HEK293 (cell line): ENCODE measurements at regions not wholly inside any gene's neighbourhood (a gene's known extent, or its start where the extent isn't known, plus 50 kb on each side); places are given as distances from the start of the nearest gene placed in this dataset.

Experiments
- CTCF ChIP-seq: fragments of 450-650 bp; formaldehyde crosslinking; IDR thresholded peaks from 2 replicates; pipeline ENCODE4 v1.5.1; 2016; ENCODE audit warnings: missing biosample characterization, missing genetic modification characterization
- MYNN ChIP-seq: fragments of 450-650 bp; formaldehyde crosslinking; IDR thresholded peaks from 2 replicates; pipeline ENCODE4 v1.5.1; 2016; ENCODE audit warnings: missing biosample characterization, missing genetic modification characterization, borderline replicate concordance
- MZF1 ChIP-seq: fragments of 450-650 bp; formaldehyde crosslinking; IDR thresholded peaks from 2 replicates; pipeline ENCODE4 v1.5.1; 2017; ENCODE audit warnings: missing biosample characterization, missing genetic modification characterization, borderline replicate concordance
- ZBTB49 ChIP-seq: fragments of 450-650 bp; formaldehyde crosslinking; IDR thresholded peaks from 2 replicates; pipeline ENCODE4 v1.5.1; 2016; ENCODE audit warnings: missing biosample characterization, missing genetic modification characterization, low read depth
- ZNF223 ChIP-seq: fragments of 450-650 bp; formaldehyde crosslinking; IDR thresholded peaks from 2 replicates; pipeline ENCODE4 v1.5.1; 2016; ENCODE audit warnings: missing biosample characterization, missing genetic modification characterization
- ZNF24 ChIP-seq: fragments of 450-650 bp; formaldehyde crosslinking; IDR thresholded peaks from 2 replicates; pipeline ENCODE4 v1.5.1; 2016; ENCODE audit warnings: missing biosample characterization, missing genetic modification characterization
- ZNF366 ChIP-seq: fragments of 450-650 bp; formaldehyde crosslinking; conservative IDR thresholded peaks from 2 replicates; pipeline ENCODE4 v1.5.1; 2016; ENCODE audit warnings: missing biosample characterization, missing genetic modification characterization
- ZNF416 ChIP-seq: fragments of 450-650 bp; formaldehyde crosslinking; IDR thresholded peaks from 2 replicates; pipeline ENCODE4 v1.5.1; 2016; ENCODE audit warnings: missing biosample characterization, missing genetic modification characterization
- TF ChIP-seq, protein P1 (sequence below): fragments of 450-650 bp; formaldehyde crosslinking; IDR thresholded peaks from 2 replicates; pipeline ENCODE4 v1.5.1; 2016; ENCODE audit warnings: missing biosample characterization, missing genetic modification characterization
- TF ChIP-seq, protein P2 (sequence below): fragments of 450-650 bp; formaldehyde crosslinking; IDR thresholded peaks from 2 replicates; pipeline ENCODE4 v1.5.1; 2016; ENCODE audit warnings: missing biosample characterization, missing genetic modification characterization

GRCh38 chr5:145433077-145433476 is 402.1 kb downstream of the PRELID2 start:
- TF ChIP-seq ZNF223 (tag by site-specific recombination) (no peak), MZF1 (tag by site-specific recombination) (no peak), MYNN (tag by site-specific recombination) (no peak), ZBTB49 (no peak), CTCF (tag by site-specific recombination) (no peak), ZNF24 (no peak), ZNF366 (tag by site-specific recombination) (no peak), ZNF416 (tag by site-specific recombination) (no peak)
- TF ChIP-seq, protein P1, sequence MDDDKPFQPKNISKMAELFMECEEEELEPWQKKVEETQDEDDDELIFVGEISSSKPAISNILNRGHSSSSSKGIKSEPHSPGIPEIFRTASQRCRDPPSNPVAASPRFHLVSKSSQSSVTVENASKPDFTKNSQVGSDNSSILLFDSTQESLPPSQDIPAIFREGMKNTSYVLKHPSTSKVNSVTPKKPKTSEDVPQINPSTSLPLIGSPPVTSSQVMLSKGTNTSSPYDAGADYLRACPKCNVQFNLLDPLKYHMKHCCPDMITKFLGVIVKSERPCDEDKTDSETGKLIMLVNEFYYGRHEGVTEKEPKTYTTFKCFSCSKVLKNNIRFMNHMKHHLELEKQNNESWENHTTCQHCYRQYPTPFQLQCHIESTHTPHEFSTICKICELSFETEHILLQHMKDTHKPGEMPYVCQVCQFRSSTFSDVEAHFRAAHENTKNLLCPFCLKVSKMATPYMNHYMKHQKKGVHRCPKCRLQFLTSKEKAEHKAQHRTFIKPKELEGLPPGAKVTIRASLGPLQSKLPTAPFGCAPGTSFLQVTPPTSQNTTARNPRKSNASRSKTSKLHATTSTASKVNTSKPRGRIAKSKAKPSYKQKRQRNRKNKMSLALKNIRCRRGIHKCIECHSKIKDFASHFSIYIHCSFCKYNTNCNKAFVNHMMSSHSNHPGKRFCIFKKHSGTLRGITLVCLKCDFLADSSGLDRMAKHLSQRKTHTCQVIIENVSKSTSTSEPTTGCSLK = no peak
- TF ChIP-seq, protein P2, sequence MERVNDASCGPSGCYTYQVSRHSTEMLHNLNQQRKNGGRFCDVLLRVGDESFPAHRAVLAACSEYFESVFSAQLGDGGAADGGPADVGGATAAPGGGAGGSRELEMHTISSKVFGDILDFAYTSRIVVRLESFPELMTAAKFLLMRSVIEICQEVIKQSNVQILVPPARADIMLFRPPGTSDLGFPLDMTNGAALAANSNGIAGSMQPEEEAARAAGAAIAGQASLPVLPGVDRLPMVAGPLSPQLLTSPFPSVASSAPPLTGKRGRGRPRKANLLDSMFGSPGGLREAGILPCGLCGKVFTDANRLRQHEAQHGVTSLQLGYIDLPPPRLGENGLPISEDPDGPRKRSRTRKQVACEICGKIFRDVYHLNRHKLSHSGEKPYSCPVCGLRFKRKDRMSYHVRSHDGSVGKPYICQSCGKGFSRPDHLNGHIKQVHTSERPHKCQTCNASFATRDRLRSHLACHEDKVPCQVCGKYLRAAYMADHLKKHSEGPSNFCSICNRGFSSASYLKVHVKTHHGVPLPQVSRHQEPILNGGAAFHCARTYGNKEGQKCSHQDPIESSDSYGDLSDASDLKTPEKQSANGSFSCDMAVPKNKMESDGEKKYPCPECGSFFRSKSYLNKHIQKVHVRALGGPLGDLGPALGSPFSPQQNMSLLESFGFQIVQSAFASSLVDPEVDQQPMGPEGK = no peak
